ENCODE measurements at regions not wholly inside any gene's neighbourhood (a gene's known extent, or its start where the extent isn't known, plus 50 kb on each side); places are given as distances from the start of the nearest gene placed in this dataset.

DNA sequence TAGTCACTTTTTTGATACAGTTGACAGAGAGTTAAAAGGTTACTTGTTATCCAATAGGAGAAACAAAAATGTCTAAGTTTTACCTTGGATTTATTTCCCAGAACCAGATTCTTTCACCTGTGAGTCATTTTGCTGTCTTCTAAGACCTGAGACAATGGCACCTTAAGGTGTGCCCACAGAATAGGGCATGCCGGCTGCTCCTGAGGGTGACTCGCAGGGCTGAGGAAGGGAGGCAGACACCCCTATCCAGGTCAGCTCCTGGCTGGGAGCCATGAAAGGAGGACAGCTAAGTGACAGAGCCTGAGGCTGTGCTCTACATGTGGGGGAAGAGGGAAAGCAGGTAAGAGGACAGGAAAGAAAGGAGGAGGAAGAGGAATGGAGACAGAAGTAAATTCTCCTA lies 67.8 kb downstream of the RASSF10 start:
- TF ChIP-seq EZH2 (IDR thresholded peaks at IDR 0.05; ENCODE audit: low read length, missing control alignments) = no peak
- TF ChIP-seq, protein P1, sequence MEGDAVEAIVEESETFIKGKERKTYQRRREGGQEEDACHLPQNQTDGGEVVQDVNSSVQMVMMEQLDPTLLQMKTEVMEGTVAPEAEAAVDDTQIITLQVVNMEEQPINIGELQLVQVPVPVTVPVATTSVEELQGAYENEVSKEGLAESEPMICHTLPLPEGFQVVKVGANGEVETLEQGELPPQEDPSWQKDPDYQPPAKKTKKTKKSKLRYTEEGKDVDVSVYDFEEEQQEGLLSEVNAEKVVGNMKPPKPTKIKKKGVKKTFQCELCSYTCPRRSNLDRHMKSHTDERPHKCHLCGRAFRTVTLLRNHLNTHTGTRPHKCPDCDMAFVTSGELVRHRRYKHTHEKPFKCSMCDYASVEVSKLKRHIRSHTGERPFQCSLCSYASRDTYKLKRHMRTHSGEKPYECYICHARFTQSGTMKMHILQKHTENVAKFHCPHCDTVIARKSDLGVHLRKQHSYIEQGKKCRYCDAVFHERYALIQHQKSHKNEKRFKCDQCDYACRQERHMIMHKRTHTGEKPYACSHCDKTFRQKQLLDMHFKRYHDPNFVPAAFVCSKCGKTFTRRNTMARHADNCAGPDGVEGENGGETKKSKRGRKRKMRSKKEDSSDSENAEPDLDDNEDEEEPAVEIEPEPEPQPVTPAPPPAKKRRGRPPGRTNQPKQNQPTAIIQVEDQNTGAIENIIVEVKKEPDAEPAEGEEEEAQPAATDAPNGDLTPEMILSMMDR (conservative IDR thresholded peaks at IDR 0.05 in 1 of 2, IDR thresholded peaks at IDR 0.05 in 1 of 2; ENCODE audit: low read depth in 1 of 2, low read length in 2 of 2) = no peak
- H3K27ac ChIP-seq (ENCODE audit: insufficient read depth, low read length) = no peak overlapping the region
- no peaks in the 10 kb centered on the region for H3K79me2 ChIP-seq (ENCODE audit: control insufficient read depth, insufficient read depth, low read length)
- H2AFZ ChIP-seq (ENCODE audit: low read length) = no peak overlapping the region
- no peaks in the 10 kb centered on the region for H3K36me3 ChIP-seq (ENCODE audit: control insufficient read depth, insufficient read depth, low read length)
- no peak overlapping the region for H3K9ac ChIP-seq (ENCODE audit: insufficient read depth, low read length)
- no peak overlapping the region for H3K4me3 ChIP-seq (replicated peaks in 1 of 4; ENCODE audit: control extremely low read depth in 1 of 4, insufficient read depth in 1 of 4, low read depth in 3 of 4, low read length in 4 of 4)
- H3K4me2 ChIP-seq (ENCODE audit: extremely low read depth, insufficient read depth, low read length) = no peak overlapping the region
- H3K27me3 ChIP-seq (ENCODE audit: control insufficient read depth, insufficient read depth, low read length) = peaks cover 19% of the 10 kb centered on the region
- DNase-seq (ENCODE audit: low read depth in 2 of 2) = no peak
- H4K20me1 ChIP-seq (ENCODE audit: control insufficient read depth, extremely low read depth, insufficient read depth, low read length) = no peaks in the 10 kb centered on the region
- no peaks in the 10 kb centered on the region for H3K4me1 ChIP-seq (ENCODE audit: control insufficient read depth, extremely low read depth, insufficient read depth, low read length)
- no peaks in the 10 kb centered on the region for H3K9me3 ChIP-seq (ENCODE audit: control insufficient read depth, insufficient read depth, low read depth, low read length)

GRCh38 chr11:13080861-13081260 lies 71.7 kb downstream of the RASSF10 start:
- Histone ChIP-seq H3K36me3 (ENCODE audit: control insufficient read depth, insufficient read depth, low read length) (no peaks in the 10 kb centered on the region), H3K27ac (ENCODE audit: insufficient read depth, low read length) (no peak overlapping the region), H3K27me3 (ENCODE audit: control insufficient read depth, insufficient read depth, low read length) (peaks cover 47% of the 10 kb centered on the region), H4K20me1 (ENCODE audit: control insufficient read depth, extremely low read depth, insufficient read depth, low read length) (no peaks in the 10 kb centered on the region), H3K4me2 (ENCODE audit: extremely low read depth, insufficient read depth, low read length) (no peak overlapping the region), H3K4me3 (replicated peaks in 1 of 4; ENCODE audit: control extremely low read depth in 1 of 4, insufficient read depth in 1 of 4, low read depth in 3 of 4, low read length in 4 of 4) (no peak overlapping the region), H2AFZ (ENCODE audit: low read length) (no peak overlapping the region), H3K4me1 (ENCODE audit: control insufficient read depth, extremely low read depth, insufficient read depth, low read length) (no peaks in the 10 kb centered on the region), H3K79me2 (ENCODE audit: control insufficient read depth, insufficient read depth, low read length) (no peaks in the 10 kb centered on the region), H3K9ac (ENCODE audit: insufficient read depth, low read length) (no peak overlapping the region), H3K9me3 (ENCODE audit: control insufficient read depth, insufficient read depth, low read depth, low read length) (no peaks in the 10 kb centered on the region)
- DNase-seq (ENCODE audit: low read depth in 2 of 2) = no peak
- TF ChIP-seq, protein P1 (conservative IDR thresholded peaks at IDR 0.05 in 1 of 2, IDR thresholded peaks at IDR 0.05 in 1 of 2; ENCODE audit: low read depth in 1 of 2, low read length in 2 of 2) = no peak
- TF ChIP-seq EZH2 (IDR thresholded peaks at IDR 0.05; ENCODE audit: low read length, missing control alignments) = no peak

- TF ChIP-seq, protein P1 (conservative IDR thresholded peaks at IDR 0.05 in 1 of 2, IDR thresholded peaks at IDR 0.05 in 1 of 2; ENCODE audit: low read depth in 1 of 2, low read length in 2 of 2) = no peak
- TF ChIP-seq EZH2 (IDR thresholded peaks at IDR 0.05; ENCODE audit: low read length, missing control alignments) = no peak
- Histone ChIP-seq H3K4me1 (ENCODE audit: control insufficient read depth, extremely low read depth, insufficient read depth, low read length) (no peaks in the 10 kb centered on the region), H3K4me2 (ENCODE audit: extremely low read depth, insufficient read depth, low read length) (no peak overlapping the region), H3K36me3 (ENCODE audit: control insufficient read depth, insufficient read depth, low read length) (no peaks in the 10 kb centered on the region), H3K27ac (ENCODE audit: insufficient read depth, low read length) (no peak overlapping the region), H3K27me3 (ENCODE audit: control insufficient read depth, insufficient read depth, low read length) (peaks cover 45% of the 10 kb centered on the region), H3K4me3 (replicated peaks in 1 of 4; ENCODE audit: control extremely low read depth in 1 of 4, insufficient read depth in 1 of 4, low read depth in 3 of 4, low read length in 4 of 4) (no peak overlapping the region), H2AFZ (ENCODE audit: low read length) (no peak overlapping the region), H3K9ac (ENCODE audit: insufficient read depth, low read length) (no peak overlapping the region), H3K9me3 (ENCODE audit: control insufficient read depth, insufficient read depth, low read depth, low read length) (no peaks in the 10 kb centered on the region), H4K20me1 (ENCODE audit: control insufficient read depth, extremely low read depth, insufficient read depth, low read length) (no peaks in the 10 kb centered on the region), H3K79me2 (ENCODE audit: control insufficient read depth, insufficient read depth, low read length) (no peaks in the 10 kb centered on the region)
- no peak for DNase-seq (ENCODE audit: low read depth in 2 of 2)
Measured at GRCh38 chr11:13082588-13082987, 73.5 kb downstream of the RASSF10 start.

All from fibroblast of lung (primary cell).